ENCODE measurements at regions not wholly inside any gene's neighbourhood (a gene's known extent, or its start where the extent isn't known, plus 50 kb on each side); places are given as distances from the start of the nearest gene placed in this dataset.

GRCh38 chr2:82342356-82342755, 2037.8 kb upstream of the LRRTM1 start:
- TF ChIP-seq POLR2A (IDR thresholded peaks at IDR 0.05; ENCODE audit: low read length) (no peak), GATA1 (IDR thresholded peaks at IDR 0.05; ENCODE audit: low read depth, low read length) (no peak)
